Breast epithelium (tissue), 3 donors: ENCODE measurements at regions not wholly inside any gene's neighbourhood (a gene's known extent, or its start where the extent isn't known, plus 50 kb on each side); places are given as distances from the start of the nearest gene placed in this dataset.

ENCODE experiments used
- CTCF ChIP-seq, 3 donors: fragments of 450-650 bp; IDR thresholded peaks; one replicate each; pipeline ENCODE4 v1.5.1; 2016 to 2017; ENCODE audit warnings: antibody characterized with exemption in 3 of 3, mild to moderate bottlenecking in 3 of 3, moderate library complexity in 3 of 3
- POLR2A ChIP-seq: fragments of 450-650 bp; IDR thresholded peaks from one replicate; pipeline ENCODE4 v1.6.1; 2016; ENCODE audit warnings: antibody characterized with exemption, mild to moderate bottlenecking, moderate library complexity
- POLR2AphosphoS5 ChIP-seq, 3 donors: sonication (generic); formaldehyde crosslinking; IDR thresholded peaks; one replicate each; pipeline ENCODE4 v1.6.1; 2017; ENCODE audit warnings: antibody characterized with exemption in 3 of 3

DNA sequence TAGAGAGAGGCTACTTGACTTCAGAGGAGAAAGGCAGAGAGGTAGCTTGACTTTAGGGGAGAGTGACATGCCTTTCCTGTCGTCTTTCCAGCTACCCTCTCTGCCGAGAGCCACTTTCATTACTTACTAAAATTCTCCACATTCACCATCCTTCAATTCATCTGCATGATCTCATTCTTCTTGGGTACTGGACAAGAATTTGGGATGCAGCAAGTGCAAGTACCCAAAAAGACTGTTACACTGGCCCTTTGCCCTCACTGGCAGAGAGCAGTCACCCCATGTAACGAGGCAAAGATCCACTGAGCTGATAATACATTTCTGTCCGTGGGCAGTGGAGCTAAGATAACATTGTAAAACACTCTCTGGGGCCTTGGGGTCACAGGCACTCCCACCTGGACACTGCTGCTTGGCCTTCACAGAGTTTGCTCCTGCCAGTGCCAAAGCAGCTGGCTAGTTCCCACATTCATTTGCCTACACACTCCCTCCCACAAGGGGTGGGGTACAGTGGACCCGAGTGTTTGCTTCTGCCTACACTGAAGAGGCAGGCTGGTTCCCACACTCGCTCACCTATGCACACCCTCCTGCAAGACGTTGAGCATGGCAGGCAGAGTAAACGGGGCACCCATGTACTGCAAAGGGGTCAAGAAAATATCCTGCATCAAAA lies 1276.9 kb upstream of the PCDH9 start:
- TF ChIP-seq CTCF (IDR thresholded peaks at IDR 0.05) (no peak), POLR2AphosphoS5 (IDR thresholded peaks at IDR 0.05) (no peak), POLR2A (no peak)
